HEK293T (cell line): ENCODE measurements at regions not wholly inside any gene's neighbourhood (a gene's known extent, or its start where the extent isn't known, plus 50 kb on each side); places are given as distances from the start of the nearest gene placed in this dataset.

Source experiments
- CTCF ChIA-PET: fragments of 350-600 bp; formaldehyde crosslinking; extraction: SDS; loops from one replicate; lab custom pipeline; 2021; ENCODE audit warnings: antibody characterized with exemption, inconsistent platforms; lab: Yijun Ruan, JAX
- POLR2A ChIA-PET: fragments of 350-600 bp; formaldehyde crosslinking; extraction: SDS; loops from one replicate; lab custom pipeline; 2020; ENCODE audit warnings: antibody characterized with exemption, inconsistent platforms; lab: Yijun Ruan, JAX
- DNase-seq: peaks from one replicate; pipeline ENCODE4 v3.0.0; 2012; ENCODE audit warnings: mixed read lengths; ENCODE audit errors: extremely low spot score
- ARNT ChIP-seq: fragments of 450-650 bp; IDR thresholded peaks from 2 replicates; pipeline ENCODE4 v1.6.1; 2017; ENCODE audit warnings: mild to moderate bottlenecking
- BHLHE40 ChIP-seq: fragments of 450-650 bp; IDR thresholded peaks from 2 replicates; pipeline ENCODE4 v1.6.1; 2016; ENCODE audit warnings: mild to moderate bottlenecking, moderate library complexity, borderline replicate concordance
- CTBP1 ChIP-seq: fragments of 450-650 bp; IDR thresholded peaks from 2 replicates; pipeline ENCODE4 v1.6.1; 2016; ENCODE audit warnings: borderline replicate concordance
- ELF4 ChIP-seq: fragments of 450-650 bp; IDR thresholded peaks from 2 replicates; pipeline ENCODE4 v1.6.1; 2017; ENCODE audit warnings: antibody characterized with exemption
- FOXA1 ChIP-seq: fragments of 450-650 bp; IDR thresholded peaks from 2 replicates; pipeline ENCODE4 v1.6.1; 2016; ENCODE audit warnings: mild to moderate bottlenecking
- FOXK2 ChIP-seq: fragments of 450-650 bp; IDR thresholded peaks from 2 replicates; pipeline ENCODE4 v1.6.1; 2016; ENCODE audit warnings: mild to moderate bottlenecking
- FOXM1 ChIP-seq: fragments of 450-650 bp; IDR thresholded peaks from 2 replicates; pipeline ENCODE4 v1.6.1; 2017; ENCODE audit warnings: mild to moderate bottlenecking, borderline replicate concordance
- HDGF ChIP-seq: fragments of 450-650 bp; IDR thresholded peaks from 2 replicates; pipeline ENCODE4 v1.6.1; 2017; ENCODE audit warnings: antibody characterized with exemption, borderline replicate concordance
- L3MBTL2 ChIP-seq: fragments of 450-650 bp; conservative IDR thresholded peaks from 2 replicates; pipeline ENCODE4 v1.6.1; 2016; ENCODE audit warnings: mild to moderate bottlenecking
- LEF1 ChIP-seq: fragments of 450-650 bp; IDR thresholded peaks from 2 replicates; pipeline ENCODE4 v1.6.1; 2017; ENCODE audit warnings: mild to moderate bottlenecking, borderline replicate concordance
- NFRKB ChIP-seq: fragments of 450-650 bp; IDR thresholded peaks from 2 replicates; pipeline ENCODE4 v1.6.1; 2016; ENCODE audit warnings: mild to moderate bottlenecking, moderate library complexity
- PKNOX1 ChIP-seq: fragments of 450-650 bp; IDR thresholded peaks from 2 replicates; pipeline ENCODE4 v1.6.1; 2016
- SP1 ChIP-seq: fragments of 450-650 bp; IDR thresholded peaks from 2 replicates; pipeline ENCODE4 v1.6.1; 2017
- SUZ12 ChIP-seq: fragments of 450-650 bp; IDR thresholded peaks from 2 replicates; pipeline ENCODE4 v1.6.1; 2016; ENCODE audit warnings: mild to moderate bottlenecking
- TARDBP ChIP-seq: fragments of 450-650 bp; IDR thresholded peaks from 2 replicates; pipeline ENCODE4 v1.6.1; 2016
- ZNF384 ChIP-seq: fragments of 450-650 bp; IDR thresholded peaks from 2 replicates; pipeline ENCODE4 v1.6.1; 2016

- CTCF ChIA-PET = no interaction called here
- no peak for DNase-seq
- POLR2A ChIA-PET = no interaction called here
- no peak for TF ChIP-seq SUZ12
- TF ChIP-seq FOXK2 = no peak
- TF ChIP-seq TARDBP = no peak
- no peak for TF ChIP-seq ZNF384
- no peak for TF ChIP-seq L3MBTL2
- TF ChIP-seq FOXM1 = no peak
- TF ChIP-seq BHLHE40 = no peak
- no peak for TF ChIP-seq ARNT
- no peak for TF ChIP-seq ELF4
- TF ChIP-seq PKNOX1 = no peak
- TF ChIP-seq SP1 = no peak
- TF ChIP-seq NFRKB = no peak
- TF ChIP-seq HDGF = no peak
- TF ChIP-seq FOXA1 = no peak
- TF ChIP-seq LEF1 = no peak
- TF ChIP-seq CTBP1 = no peak
Measured at GRCh38 chr2:214674278-214674677, 135.2 kb downstream of the BARD1 start.

- TF ChIP-seq TARDBP (no peak), SUZ12 (no peak), FOXA1 (no peak), CTBP1 (no peak), ZNF384 (no peak), SP1 (no peak), ARNT (no peak), LEF1 (no peak), FOXM1 (no peak), HDGF (no peak), NFRKB (no peak), PKNOX1 (no peak), FOXK2 (no peak), L3MBTL2 (no peak), ELF4 (no peak), BHLHE40 (no peak)
- no peak for DNase-seq
- ChIA-PET CTCF (no interaction called here), POLR2A (no interaction called here)
Measured at GRCh38 chr2:214671319-214671885, 138.1 kb downstream of the BARD1 start.

- CTCF ChIA-PET = no interaction called here
Measured at GRCh38 chr2:214652473-214652872, 157.0 kb downstream of the BARD1 start.

GRCh38 chr2:214651451-214651850 lies 158.0 kb downstream of the BARD1 start:
- CTCF ChIA-PET = no interaction called here
- POLR2A ChIA-PET = no interaction called here
- TF ChIP-seq ZNF384 (no peak), ARNT (no peak)
- DNase-seq = no peak

More at GRCh38 chr2:214652473-214652872, 157.0 kb downstream of the BARD1 start:
- TF ChIP-seq FOXM1 (no peak), SP1 (no peak), BHLHE40 (no peak), L3MBTL2 (no peak), ZNF384 (no peak), HDGF (no peak), PKNOX1 (no peak), NFRKB (no peak), FOXA1 (no peak), SUZ12 (no peak)
- POLR2A ChIA-PET = no interaction called here
- no peak for DNase-seq

GRCh38 chr2:214649440-214650205 lies 159.9 kb downstream of the BARD1 start:
- ChIA-PET CTCF (no interaction called here), POLR2A (no interaction called here)
- no peak for DNase-seq
- TF ChIP-seq TARDBP = no peak
- no peak for TF ChIP-seq FOXM1
- TF ChIP-seq BHLHE40 = no peak
- TF ChIP-seq ARNT = no peak
- TF ChIP-seq LEF1 = no peak
- no peak for TF ChIP-seq HDGF
- no peak for TF ChIP-seq ELF4
- TF ChIP-seq FOXK2 = no peak
- TF ChIP-seq ZNF384 = no peak
- TF ChIP-seq FOXA1 = no peak
- no peak for TF ChIP-seq NFRKB
- no peak for TF ChIP-seq L3MBTL2
- TF ChIP-seq CTBP1 = no peak
- no peak for TF ChIP-seq PKNOX1

- CTCF ChIA-PET = no interaction called here
- TF ChIP-seq HDGF (no peak), FOXK2 (no peak), CTBP1 (no peak), ARNT (no peak), PKNOX1 (no peak), L3MBTL2 (no peak), ZNF384 (no peak)
Measured at GRCh38 chr2:214648520-214648919, 161.0 kb downstream of the BARD1 start.

More at GRCh38 chr2:214648520-214648919, 161.0 kb downstream of the BARD1 start:
- DNase-seq = no peak
- POLR2A ChIA-PET = no interaction called here
